ENCODE measurements at regions not wholly inside any gene's neighbourhood (a gene's known extent, or its start where the extent isn't known, plus 50 kb on each side); places are given as distances from the start of the nearest gene placed in this dataset.

DNA sequence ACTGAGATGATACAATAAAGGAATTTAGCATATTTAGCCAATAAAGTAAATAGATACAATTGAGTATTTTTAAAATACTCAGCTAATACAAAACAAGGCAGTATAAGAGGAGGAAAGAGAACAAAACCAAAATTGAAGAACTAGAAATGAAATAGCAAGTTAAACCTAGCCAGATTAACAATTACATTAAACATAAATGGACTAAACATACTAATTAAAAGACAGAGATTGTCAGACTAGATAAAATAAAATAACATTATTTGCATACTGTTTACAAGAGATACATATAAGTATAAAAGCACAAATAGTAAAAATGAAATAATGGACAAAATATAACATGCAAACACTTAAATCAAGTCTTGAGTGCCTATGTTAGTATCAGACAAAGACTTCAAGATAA lies 517.7 kb upstream of the PHF14 start:
- TF ChIP-seq POLR2A (IDR thresholded peaks at IDR 0.05) = no peak
- TF ChIP-seq, protein P1, sequence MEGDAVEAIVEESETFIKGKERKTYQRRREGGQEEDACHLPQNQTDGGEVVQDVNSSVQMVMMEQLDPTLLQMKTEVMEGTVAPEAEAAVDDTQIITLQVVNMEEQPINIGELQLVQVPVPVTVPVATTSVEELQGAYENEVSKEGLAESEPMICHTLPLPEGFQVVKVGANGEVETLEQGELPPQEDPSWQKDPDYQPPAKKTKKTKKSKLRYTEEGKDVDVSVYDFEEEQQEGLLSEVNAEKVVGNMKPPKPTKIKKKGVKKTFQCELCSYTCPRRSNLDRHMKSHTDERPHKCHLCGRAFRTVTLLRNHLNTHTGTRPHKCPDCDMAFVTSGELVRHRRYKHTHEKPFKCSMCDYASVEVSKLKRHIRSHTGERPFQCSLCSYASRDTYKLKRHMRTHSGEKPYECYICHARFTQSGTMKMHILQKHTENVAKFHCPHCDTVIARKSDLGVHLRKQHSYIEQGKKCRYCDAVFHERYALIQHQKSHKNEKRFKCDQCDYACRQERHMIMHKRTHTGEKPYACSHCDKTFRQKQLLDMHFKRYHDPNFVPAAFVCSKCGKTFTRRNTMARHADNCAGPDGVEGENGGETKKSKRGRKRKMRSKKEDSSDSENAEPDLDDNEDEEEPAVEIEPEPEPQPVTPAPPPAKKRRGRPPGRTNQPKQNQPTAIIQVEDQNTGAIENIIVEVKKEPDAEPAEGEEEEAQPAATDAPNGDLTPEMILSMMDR (IDR thresholded peaks at IDR 0.05) = no peak

Data from upper lobe of left lung (tissue), 4 donors.